ENCODE measurements at regions not wholly inside any gene's neighbourhood (a gene's known extent, or its start where the extent isn't known, plus 50 kb on each side); places are given as distances from the start of the nearest gene placed in this dataset.
A peak's percentile ranks its signal among the peaks of the same experiment; 100 is the strongest.

GRCh38 chr2:234405462-234405861 lies 91.4 kb downstream of the ARL4C start:
- Histone ChIP-seq H3K4me3 (no peak overlapping the region), H3K36me3 (ENCODE audit: low read depth) (no peaks in the 10 kb centered on the region), H3K4me1 (ENCODE audit: low read depth) (no peaks in the 10 kb centered on the region), H3K9me3 (no peaks in the 10 kb centered on the region)
- peak; percentile 45 for ATAC-seq
- DNase-seq: no peak
- intact Hi-C loops (cut with DNase I, micrococcal nuclease): no loop called here
- TF ChIP-seq CTCF (IDR thresholded peaks at IDR 0.05): no peak

GRCh38 chr2:234404957-234405356 lies 91.9 kb downstream of the ARL4C start:
- no peak for TF ChIP-seq CTCF (IDR thresholded peaks at IDR 0.05)
- H3K36me3 ChIP-seq (ENCODE audit: low read depth): no peaks in the 10 kb centered on the region
- ATAC-seq (no peak), DNase-seq (no peak)
- H3K4me1 ChIP-seq (ENCODE audit: low read depth): no peaks in the 10 kb centered on the region
- no peak overlapping the region for H3K4me3 ChIP-seq
- intact Hi-C loops (cut with DNase I, micrococcal nuclease): no loop called here
- H3K9me3 ChIP-seq: no peaks in the 10 kb centered on the region

DNA sequence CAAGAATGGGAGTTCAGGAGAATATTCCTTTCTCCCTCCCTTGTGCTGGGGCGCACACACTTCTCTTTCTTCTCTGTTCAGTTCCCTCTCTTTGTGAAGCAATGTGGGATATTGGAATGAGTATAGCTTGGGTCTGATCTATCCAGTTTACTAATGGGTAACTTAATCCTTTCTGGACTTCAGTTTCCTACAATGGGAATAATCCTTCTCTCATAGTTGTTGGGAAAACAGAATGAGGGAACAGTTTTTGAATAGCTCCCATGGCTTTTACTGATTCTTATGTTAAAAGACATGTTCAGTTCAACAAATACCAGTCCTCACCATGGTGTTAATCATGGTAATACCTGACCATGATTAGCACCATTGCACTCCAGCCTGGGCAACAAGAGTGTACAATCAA lies 93.1 kb downstream of the ARL4C start:
- DNase-seq (no peak), ATAC-seq (no peak)
- Histone ChIP-seq H3K9me3 (no peaks in the 10 kb centered on the region), H3K36me3 (ENCODE audit: low read depth) (no peaks in the 10 kb centered on the region), H3K4me3 (no peak overlapping the region), H3K4me1 (ENCODE audit: low read depth) (no peaks in the 10 kb centered on the region)
- intact Hi-C loops (cut with DNase I, micrococcal nuclease): no loop called here
- TF ChIP-seq CTCF (IDR thresholded peaks at IDR 0.05): no peak

DNA sequence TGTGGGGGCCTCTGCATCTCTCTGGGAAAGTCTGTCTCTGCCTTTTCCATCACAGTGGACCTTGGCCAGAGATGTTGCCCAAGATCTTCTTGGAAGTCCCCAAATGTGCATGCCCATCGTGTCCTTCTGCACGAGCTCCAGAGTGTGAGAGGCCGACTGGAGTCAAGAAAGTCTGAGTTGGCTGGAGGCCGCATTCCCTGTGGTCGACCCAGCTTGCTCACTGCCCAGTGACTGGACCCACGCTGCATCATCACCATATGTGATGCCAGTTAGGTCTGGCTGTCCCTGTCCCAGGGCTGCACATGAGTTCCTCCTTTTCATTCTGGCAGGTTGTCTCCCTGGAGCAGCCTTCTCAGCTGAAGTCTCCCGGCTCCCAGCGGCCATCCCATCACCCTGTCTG lies 93.8 kb downstream of the ARL4C start:
- H3K36me3 ChIP-seq (ENCODE audit: low read depth): no peaks in the 10 kb centered on the region
- no peaks in the 10 kb centered on the region for H3K4me1 ChIP-seq (ENCODE audit: low read depth)
- DNase-seq: no peak
- intact Hi-C loops (cut with DNase I, micrococcal nuclease): no loop called here
- no peaks in the 10 kb centered on the region for H3K9me3 ChIP-seq
- ATAC-seq: no peak
- H3K4me3 ChIP-seq: no peak overlapping the region
- no peak for TF ChIP-seq CTCF (IDR thresholded peaks at IDR 0.05)

DNA sequence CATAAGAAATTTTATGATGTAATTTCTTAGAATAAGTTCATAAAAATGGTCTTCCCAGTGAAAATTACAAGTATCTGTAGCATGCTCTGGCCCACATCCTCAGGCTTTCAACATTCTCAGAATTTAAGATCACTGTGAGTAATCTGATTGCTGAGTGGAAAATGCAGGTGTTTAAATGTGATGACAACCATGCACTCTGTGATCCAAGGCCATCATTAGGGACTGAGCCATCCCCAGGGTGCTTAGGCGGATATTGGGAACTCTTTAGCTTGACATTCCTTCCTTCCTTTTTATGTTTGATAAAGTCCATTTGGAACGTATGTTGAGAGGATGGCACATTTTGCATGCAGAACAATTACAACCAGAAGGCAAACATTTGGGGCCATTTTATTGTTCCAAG lies 95.5 kb downstream of the ARL4C start:
- ATAC-seq: no peak
- DNase-seq: no peak
- TF ChIP-seq CTCF (IDR thresholded peaks at IDR 0.05): no peak
- H3K9me3 ChIP-seq: no peaks in the 10 kb centered on the region
- no peaks in the 10 kb centered on the region for H3K36me3 ChIP-seq (ENCODE audit: low read depth)
- H3K4me3 ChIP-seq: no peak overlapping the region
- intact Hi-C loops (cut with DNase I, micrococcal nuclease): no loop called here
- no peaks in the 10 kb centered on the region for H3K4me1 ChIP-seq (ENCODE audit: low read depth)
